IMR-90 (cell line): ENCODE measurements at regions not wholly inside any gene's neighbourhood (a gene's known extent, or its start where the extent isn't known, plus 50 kb on each side); places are given as distances from the start of the nearest gene placed in this dataset.

Experiments used
- ATAC-seq: fragments of 200-7000 bp; cut with Tn5 transposase; 2 replicates; pipeline ENCODE4 v1.9.1; 2020; ENCODE audit warnings: low read depth, mild to moderate bottlenecking, moderate library complexity
- BruUV-seq: library from RNA; stranded (reverse); fragments of 400-500 nt; replicated peaks from 2 replicates; lab custom pipeline; 2021; lab: Mats Ljungman, UMichigan
- CTCF ChIA-PET: fragments of 300-600 bp; formaldehyde crosslinking; extraction: SDS; loops from one replicate; lab custom pipeline; 2021; ENCODE audit warnings: antibody characterized with exemption; lab: Yijun Ruan, JAX
- POLR2A ChIA-PET: fragments of 300-600 bp; sonication (Branson Sonifier 250); formaldehyde crosslinking; loops from one replicate; lab custom pipeline; 2022; ENCODE audit warnings: antibody characterized with exemption; ENCODE audit not compliant: unreplicated experiment; lab: Charles Lee
- DNase-seq: peaks from one replicate; pipeline ENCODE4 v3.0.0; 2013
- H2AFZ ChIP-seq: replicated peaks from 2 replicates; pipeline ENCODE3; 2013; ENCODE audit warnings: low read length, mild to moderate bottlenecking; ENCODE audit not compliant: poor library complexity
- H2AK5ac ChIP-seq: 2 replicates; pipeline ENCODE4 v1.6.1; 2013; ENCODE audit warnings: low read depth, low read length, inconsistent platforms
- H2AK9ac ChIP-seq: replicated peaks from 2 replicates; pipeline ENCODE3; 2013; ENCODE audit warnings: mild to moderate bottlenecking, low read depth, low read length, moderate library complexity; ENCODE audit not compliant: poor library complexity
- H2BK120ac ChIP-seq: 2 replicates; pipeline ENCODE4 v1.6.1; 2013; ENCODE audit warnings: low read depth, low read length, inconsistent platforms
- H2BK15ac ChIP-seq: 3 replicates; pipeline ENCODE4 v1.6.1; 2013; ENCODE audit warnings: low read depth, low read length, inconsistent platforms
- H2BK20ac ChIP-seq: 2 replicates; pipeline ENCODE4 v1.6.1; 2013; ENCODE audit warnings: low read depth, mild to moderate bottlenecking, inconsistent platforms, low read length, moderate library complexity
- H2BK5ac ChIP-seq: 2 replicates; pipeline ENCODE4 v1.6.1; 2013; ENCODE audit warnings: mild to moderate bottlenecking, low read depth, low read length, inconsistent platforms; ENCODE audit not compliant: poor library complexity, severe bottlenecking
- H3K14ac ChIP-seq: replicated peaks from 2 replicates; pipeline ENCODE4 v1.6.1; 2013; ENCODE audit warnings: low read depth, low read length, inconsistent platforms
- H3K18ac ChIP-seq: 2 replicates; pipeline ENCODE4 v1.6.1; 2013; ENCODE audit warnings: low read depth, low read length, control low read depth
- H3K23ac ChIP-seq: 2 replicates; pipeline ENCODE4 v1.6.1; 2013; ENCODE audit warnings: low read depth, low read length, inconsistent platforms
- H3K27ac ChIP-seq: 2 replicates; pipeline ENCODE4 v1.5.1; 2013; ENCODE audit warnings: mild to moderate bottlenecking, control low read depth, low read length; ENCODE audit not compliant: insufficient read depth
- H3K27me3 ChIP-seq: 2 replicates; pipeline ENCODE4 v1.6.1; 2013; ENCODE audit warnings: low read length; ENCODE audit not compliant: control insufficient read depth, insufficient read depth
- H3K36me3 ChIP-seq: 2 replicates; pipeline ENCODE4 v1.6.1; 2013; ENCODE audit warnings: low read length, mixed read lengths; ENCODE audit not compliant: control insufficient read depth, insufficient read depth
- H3K4ac ChIP-seq: 2 replicates; pipeline ENCODE4 v1.6.1; 2013; ENCODE audit warnings: low read depth, low read length, inconsistent platforms
- H3K4me1 ChIP-seq: 2 replicates; pipeline ENCODE4 v1.6.1; 2013; ENCODE audit warnings: low read length, mixed read lengths; ENCODE audit not compliant: control insufficient read depth, insufficient read depth
- H3K4me2 ChIP-seq: 2 replicates; pipeline ENCODE4 v1.6.1; 2013; ENCODE audit warnings: low read depth, mild to moderate bottlenecking, control low read depth, low read length, moderate library complexity
- H3K4me3 ChIP-seq: 2 replicates; pipeline ENCODE4 v1.5.1; 2013; ENCODE audit warnings: low read depth, mild to moderate bottlenecking, control low read depth, low read length, moderate library complexity; ENCODE audit not compliant: insufficient read depth
- H3K56ac ChIP-seq: 2 replicates; pipeline ENCODE4 v1.6.1; 2013; ENCODE audit warnings: low read length, inconsistent platforms; ENCODE audit not compliant: insufficient read depth; ENCODE audit errors: extremely low read depth
- H3K79me1 ChIP-seq, 2 experiments: 2 replicates each; pipeline ENCODE4 v1.6.1; 2013; ENCODE audit warnings: low read length in 2 of 2, inconsistent platforms in 1 of 2, low read depth in 1 of 2
- H3K9ac ChIP-seq: 2 replicates; pipeline ENCODE4 v1.6.1; 2013; ENCODE audit warnings: low read depth, low read length, control low read depth
- H3K9me1 ChIP-seq: 2 replicates; pipeline ENCODE4 v1.6.1; 2013; ENCODE audit warnings: low read length, inconsistent platforms; ENCODE audit not compliant: insufficient read depth
- H3K9me3 ChIP-seq: 2 replicates; pipeline ENCODE4 v1.6.1; 2013; ENCODE audit warnings: low read length; ENCODE audit not compliant: control insufficient read depth, insufficient read depth
- H4K20me1 ChIP-seq: 2 replicates; pipeline ENCODE4 v1.6.1; 2013; ENCODE audit warnings: low read length, inconsistent platforms; ENCODE audit not compliant: insufficient read depth
- H4K5ac ChIP-seq: 2 replicates; pipeline ENCODE4 v1.6.1; 2013; ENCODE audit warnings: mild to moderate bottlenecking, low read depth, low read length, control low read depth
- H4K8ac ChIP-seq, 2 experiments: 2 replicates each; pipeline ENCODE4 v1.6.1; 2013; ENCODE audit warnings: low read depth in 2 of 2, low read length in 2 of 2, control low read depth in 1 of 2, inconsistent platforms in 1 of 2
- H4K91ac ChIP-seq: 2 replicates; pipeline ENCODE4 v1.6.1; 2013; ENCODE audit warnings: low read depth, low read length, inconsistent platforms; ENCODE audit not compliant: insufficient read depth
- BHLHE40 ChIP-seq: fragments of 150-350 bp; IDR thresholded peaks from 2 replicates; pipeline ENCODE4 v1.6.1; 2016; ENCODE audit warnings: mild to moderate bottlenecking, low read depth, low read length
- CEBPB ChIP-seq: IDR thresholded peaks from 2 replicates; pipeline ENCODE4 v1.6.1; 2012; ENCODE audit warnings: low read depth, low read length, improper control_type of control experiment
- CHD1 ChIP-seq: IDR thresholded peaks from 2 replicates; pipeline ENCODE4 v1.6.1; 2012; ENCODE audit warnings: low read depth, low read length, improper control_type of control experiment
- CTCF ChIP-seq: conservative IDR thresholded peaks from 2 replicates; pipeline ENCODE4 v1.5.1; 2012; ENCODE audit warnings: mild to moderate bottlenecking, low read depth, low read length, improper control_type of control experiment
- ELK1 ChIP-seq: fragments of 150-350 bp; IDR thresholded peaks from 2 replicates; pipeline ENCODE4 v1.6.1; 2016; ENCODE audit warnings: low read depth, mild to moderate bottlenecking, low read length, moderate library complexity, borderline replicate concordance
- FOS ChIP-seq: fragments of 150-350 bp; IDR thresholded peaks from 2 replicates; pipeline ENCODE4 v1.6.1; 2016; ENCODE audit warnings: low read depth, low read length
- MAFK ChIP-seq: IDR thresholded peaks from 2 replicates; pipeline ENCODE4 v1.6.1; 2012; ENCODE audit warnings: low read depth, low read length, improper control_type of control experiment
- MAZ ChIP-seq: IDR thresholded peaks from 2 replicates; pipeline ENCODE4 v1.6.1; 2012; ENCODE audit warnings: low read depth, mild to moderate bottlenecking, low read length, improper control_type of control experiment, moderate library complexity, borderline replicate concordance
- MXI1 ChIP-seq: IDR thresholded peaks from 2 replicates; pipeline ENCODE4 v1.6.1; 2012; ENCODE audit warnings: low read depth, mild to moderate bottlenecking, low read length, moderate library complexity, borderline replicate concordance
- POLR2A ChIP-seq: IDR thresholded peaks from 2 replicates; pipeline ENCODE4 v1.6.1; 2012; ENCODE audit warnings: mild to moderate bottlenecking, low read depth, low read length
- RAD21 ChIP-seq: IDR thresholded peaks from 2 replicates; pipeline ENCODE4 v1.6.1; 2012; ENCODE audit warnings: low read length, improper control_type of control experiment
- RCOR1 ChIP-seq: IDR thresholded peaks from 2 replicates; pipeline ENCODE4 v1.6.1; 2012; ENCODE audit warnings: mild to moderate bottlenecking, low read length, improper control_type of control experiment; ENCODE audit not compliant: insufficient replicate concordance
- SMC3 ChIP-seq: fragments of 150-350 bp; IDR thresholded peaks from 2 replicates; pipeline ENCODE4 v1.6.1; 2016; ENCODE audit warnings: low read depth, mild to moderate bottlenecking, antibody characterized with exemption, low read length, moderate library complexity
- USF2 ChIP-seq: fragments of 150-350 bp; IDR thresholded peaks from 2 replicates; pipeline ENCODE4 v1.6.1; 2017; ENCODE audit warnings: mild to moderate bottlenecking, antibody characterized with exemption, low read length, low read depth
- WGBS, 2 experiments: methylation state at CpG; one replicate each; pipeline versions ENCODE4 v1.1.5 to v1.1.7; 2013; ENCODE audit warnings: missing lambda C conversion rate in 2 of 2; ENCODE audit not compliant: insufficient read length in 1 of 2; ENCODE audit errors: extremely low coverage in 2 of 2; 5-methylcytosine and 5-hydroxymethylcytosine counted together
- dilution Hi-C: fragments of 300-500 bp; cut with HindIII; formaldehyde crosslinking; loops from one replicate; pipeline ENCODE4 v1.14.3; 2018; ENCODE audit warnings: low sequenced_read_pairs; ENCODE audit not compliant: unreplicated experiment
- in situ Hi-C: fragments of 300-500 bp; cut with MboI; formaldehyde crosslinking; loops from 3 replicates; pipeline ENCODE4 v1.14.3; 2019; ENCODE audit warnings: low sequenced_read_pairs, inconsistent platforms, mixed read lengths
- intact Hi-C: fragments of 100-400 bp; cut with micrococcal nuclease; formaldehyde crosslinking; loops from 2 replicates; pipeline ENCODE4 v1.10.0; 2022

- Histone ChIP-seq H3K18ac (no peak overlapping the region), H2BK5ac (no peak overlapping the region), H2BK120ac (no peak overlapping the region), H4K91ac (no peak overlapping the region), H3K4me1 (no peaks in the 10 kb centered on the region), H3K9me3 (no peaks in the 10 kb centered on the region), H3K14ac (no peak overlapping the region), H3K9me1 (no peaks in the 10 kb centered on the region), H3K79me1 (no peaks in the 10 kb centered on the region), H3K27ac (no peak overlapping the region), H2AK5ac (no peak overlapping the region), H3K9ac (no peak overlapping the region), H3K4ac (no peak overlapping the region), H3K27me3 (no peaks in the 10 kb centered on the region), H4K8ac (no peak overlapping the region), H4K20me1 (no peaks in the 10 kb centered on the region), H2BK20ac (no peak overlapping the region), H2BK15ac (no peak overlapping the region), H3K4me3 (no peak overlapping the region), H2AK9ac (no peak overlapping the region), H3K56ac (no peak overlapping the region), H3K36me3 (no peaks in the 10 kb centered on the region), H3K23ac (no peak overlapping the region), H2AFZ (no peak overlapping the region), H4K5ac (no peak overlapping the region), H3K4me2 (no peak overlapping the region)
- intact Hi-C loops, result no loop called here
- in situ Hi-C loops, result no loop called here
- dilution Hi-C loops, result no loop called here
- BruUV-seq, result no TSS peak
- ChIA-PET POLR2A (no interaction called here), CTCF (no interaction called here)
- no peak for DNase-seq
- no peak for ATAC-seq
- WGBS, 2 experiments, result no CpG with 5 or more reads among the region's 5 CpGs
- TF ChIP-seq USF2 (no peak), MXI1 (no peak), CTCF (no peak), RCOR1 (no peak), MAFK (no peak), RAD21 (no peak), FOS (no peak), ELK1 (no peak), POLR2A (no peak), BHLHE40 (no peak), CHD1 (no peak), MAZ (no peak), SMC3 (no peak), CEBPB (no peak)
Observed at GRCh38 chr14:84028080-84028604, 1501.8 kb upstream of the FLRT2 start.
